Neural cell (in vitro differentiated cells): ENCODE measurements at regions not wholly inside any gene's neighbourhood (a gene's known extent, or its start where the extent isn't known, plus 50 kb on each side); places are given as distances from the start of the nearest gene placed in this dataset.

Source experiments
- CTCF ChIP-seq: fragments of 450-650 bp; IDR thresholded peaks from 2 replicates; pipeline ENCODE4 v1.5.1; 2014; ENCODE audit warnings: antibody characterized with exemption, mild to moderate bottlenecking, moderate library complexity; ENCODE audit not compliant: poor library complexity, severe bottlenecking
- MXI1 ChIP-seq: fragments of 450-650 bp; conservative IDR thresholded peaks from 2 replicates; pipeline ENCODE4 v1.6.1; 2014; ENCODE audit warnings: antibody characterized with exemption, mild to moderate bottlenecking; ENCODE audit not compliant: poor library complexity, severe bottlenecking
- RAD21 ChIP-seq: fragments of 450-650 bp; conservative IDR thresholded peaks from 2 replicates; pipeline ENCODE4 v1.6.1; 2014; ENCODE audit warnings: antibody characterized with exemption, mild to moderate bottlenecking, moderate library complexity
- SMC3 ChIP-seq: fragments of 450-650 bp; conservative IDR thresholded peaks from 2 replicates; pipeline ENCODE4 v1.6.1; 2014; ENCODE audit warnings: antibody characterized with exemption, mild to moderate bottlenecking, moderate library complexity; ENCODE audit not compliant: poor library complexity

GRCh38 chr21:28294051-28294450 is 698.6 kb downstream of the LTN1 start:
- TF ChIP-seq MXI1 (no peak), CTCF (no peak), RAD21 (no peak), SMC3 (no peak)
